GM18499 (cell line): ENCODE measurements at regions not wholly inside any gene's neighbourhood (a gene's known extent, or its start where the extent isn't known, plus 50 kb on each side); places are given as distances from the start of the nearest gene placed in this dataset.

Experiments used
- ATAC-seq: cut with Tn5 transposase; IDR thresholded peaks from one replicate; pipeline ENCODE4 v1.9.1; 2021; ENCODE audit warnings: moderate number of reproducible peaks; ENCODE audit not compliant: insufficient read depth, unreplicated experiment

- no peak for ATAC-seq
These were observed 67.4 kb upstream of the QRFPR start for GRCh38 chr4:121448231-121448630.

DNA sequence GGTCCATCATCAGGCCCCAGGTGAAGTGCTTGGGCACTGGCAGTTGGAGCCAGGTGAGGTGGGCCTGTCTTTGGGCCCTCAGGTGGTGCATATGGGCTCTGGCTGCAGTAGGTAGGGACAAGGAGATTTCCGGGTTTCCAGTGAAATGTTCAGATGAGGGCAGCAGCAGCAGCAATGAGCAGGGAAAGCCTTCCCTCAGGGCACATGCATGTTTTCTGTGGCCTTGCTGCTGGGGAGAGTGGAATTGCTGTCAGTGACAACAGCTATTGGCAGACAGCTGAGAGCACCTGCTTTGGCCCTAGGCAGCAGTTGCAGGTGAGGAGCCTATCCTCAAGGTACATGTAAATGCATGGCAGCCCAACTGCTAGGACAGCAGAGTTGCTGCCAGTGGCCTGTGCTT lies 58.9 kb upstream of the QRFPR start:
- no peak for ATAC-seq
